Right atrium auricular region (tissue), 2 donors: ENCODE measurements at regions not wholly inside any gene's neighbourhood (a gene's known extent, or its start where the extent isn't known, plus 50 kb on each side); places are given as distances from the start of the nearest gene placed in this dataset.

ENCODE experiments used
- DNase-seq: peaks from one replicate; pipeline ENCODE4 v3.0.0-alpha.2; 2019; ENCODE audit warnings: low spot score
- H3K27ac ChIP-seq, 2 donors: fragments of 200-600 bp; sonication (generic); 1 replicate in 1 of 2; 2 replicates in 1 of 2; pipeline ENCODE4 v1.5.1; 2016 to 2019
- H3K27me3 ChIP-seq, 2 donors: fragments of 200-600 bp; sonication (generic); one replicate each; pipeline versions ENCODE4 v1.5.1 to v1.6.0; 2017 to 2019
- H3K36me3 ChIP-seq: fragments of 200-600 bp; sonication (generic); one replicate; pipeline ENCODE4 v1.5.1; 2016
- H3K4me1 ChIP-seq, 2 donors: fragments of 200-600 bp; sonication (generic); one replicate each; pipeline versions ENCODE4 v1.5.1 to v1.6.0; 2017 to 2019
- H3K4me3 ChIP-seq, 2 donors: fragments of 200-600 bp; sonication (generic); 1 replicate in 1 of 2; 2 replicates in 1 of 2; pipeline ENCODE4 v1.5.1; 2017 to 2019; ENCODE audit warnings: mild to moderate bottlenecking in 1 of 2, moderate library complexity in 1 of 2
- H3K9me3 ChIP-seq, 2 donors: fragments of 200-600 bp; sonication (generic); one replicate each; pipeline ENCODE4 v1.5.1; 2019
- CTCF ChIP-seq, 2 donors: fragments of 200-600 bp; sonication (generic); IDR thresholded peaks; one replicate each; pipeline ENCODE4 v1.5.1; 2019; ENCODE audit warnings: antibody characterized with exemption in 2 of 2

- no peaks in the 10 kb centered on the region for H3K27me3 ChIP-seq
- H3K4me1 ChIP-seq = no peaks in the 10 kb centered on the region
- H3K4me3 ChIP-seq = no peak overlapping the region
- no peaks in the 10 kb centered on the region for H3K9me3 ChIP-seq
- no peak for DNase-seq
- H3K27ac ChIP-seq = no peak overlapping the region
- no peaks in the 10 kb centered on the region for H3K36me3 ChIP-seq
- no peak for TF ChIP-seq CTCF (IDR thresholded peaks at IDR 0.05)
Observed at GRCh38 chr6:16921399-16922110, 160.3 kb upstream of the ATXN1 start.

GRCh38 chr6:16918586-16918985 lies 157.3 kb upstream of the ATXN1 start:
- H3K36me3 ChIP-seq = no peaks in the 10 kb centered on the region
- DNase-seq = no peak
- no peak overlapping the region for H3K4me3 ChIP-seq
- H3K4me1 ChIP-seq = no peaks in the 10 kb centered on the region
- H3K27me3 ChIP-seq = no peaks in the 10 kb centered on the region
- no peak for TF ChIP-seq CTCF (IDR thresholded peaks at IDR 0.05)
- no peaks in the 10 kb centered on the region for H3K9me3 ChIP-seq
- no peak overlapping the region for H3K27ac ChIP-seq

GRCh38 chr6:16914184-16914583 lies 152.9 kb upstream of the ATXN1 start:
- no peak for TF ChIP-seq CTCF (IDR thresholded peaks at IDR 0.05)
- Histone ChIP-seq H3K27ac (no peak overlapping the region), H3K27me3 (no peaks in the 10 kb centered on the region), H3K9me3 (peaks cover 0 to 19% of the 10 kb centered on the region in 2 donors), H3K36me3 (no peaks in the 10 kb centered on the region), H3K4me1 (no peaks in the 10 kb centered on the region), H3K4me3 (no peak overlapping the region)
- DNase-seq = no peak

DNA sequence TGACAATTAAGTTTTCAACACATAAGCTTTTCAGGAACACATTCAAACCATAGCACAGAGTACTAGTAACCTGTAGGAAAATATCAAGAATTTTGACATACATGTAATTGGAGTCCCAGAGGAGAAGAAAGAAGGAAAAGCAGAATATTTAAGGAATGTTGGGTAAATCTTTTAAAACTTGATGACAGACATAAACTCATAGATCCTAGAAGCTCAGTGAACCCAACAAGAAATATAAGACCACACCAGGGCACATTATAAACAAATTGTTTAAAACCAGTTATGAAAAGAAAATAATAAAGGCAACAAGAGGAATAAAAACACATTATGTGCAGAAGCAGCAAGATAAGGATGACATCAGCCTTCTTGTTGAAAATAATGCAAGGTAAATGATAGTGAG lies 151.5 kb upstream of the ATXN1 start:
- Histone ChIP-seq H3K4me1 (no peaks in the 10 kb centered on the region), H3K27ac (no peak overlapping the region), H3K4me3 (no peak overlapping the region), H3K36me3 (no peaks in the 10 kb centered on the region), H3K9me3 (peaks cover 0 to 19% of the 10 kb centered on the region in 2 donors), H3K27me3 (no peaks in the 10 kb centered on the region)
- no peak for TF ChIP-seq CTCF (IDR thresholded peaks at IDR 0.05)
- DNase-seq = no peak

- no peaks in the 10 kb centered on the region for H3K36me3 ChIP-seq
Observed at GRCh38 chr6:16911088-16911487, 149.8 kb upstream of the ATXN1 start.

More at GRCh38 chr6:16911088-16911487, 149.8 kb upstream of the ATXN1 start:
- no peak for DNase-seq
- no peak overlapping the region for H3K27ac ChIP-seq
- peaks cover 0 to 19% of the 10 kb centered on the region in 2 donors for H3K9me3 ChIP-seq
- TF ChIP-seq CTCF (IDR thresholded peaks at IDR 0.05) = no peak
- H3K4me3 ChIP-seq = no peak overlapping the region
- H3K4me1 ChIP-seq = no peaks in the 10 kb centered on the region
- H3K27me3 ChIP-seq = no peaks in the 10 kb centered on the region
